Vagina (tissue), 2 donors: ENCODE measurements at regions not wholly inside any gene's neighbourhood (a gene's known extent, or its start where the extent isn't known, plus 50 kb on each side); places are given as distances from the start of the nearest gene placed in this dataset.

Experiments used
- DNase-seq, 2 donors: peaks; one replicate each; pipeline ENCODE4 v3.0.0-alpha.2; 2017; ENCODE audit errors: extremely low spot score in 2 of 2
- H3K27ac ChIP-seq: fragments of 200-600 bp; sonication (generic); one replicate; pipeline ENCODE4 v1.5.1; 2019
- H3K27me3 ChIP-seq: fragments of 200-600 bp; sonication (generic); one replicate; pipeline ENCODE4 v1.5.1; 2019
- H3K36me3 ChIP-seq, 2 donors: fragments of 200-600 bp; sonication (generic); one replicate each; pipeline ENCODE4 v1.5.1; 2017 to 2019
- H3K4me1 ChIP-seq: fragments of 200-600 bp; sonication (generic); one replicate; pipeline ENCODE4 v1.5.1; 2019
- H3K4me3 ChIP-seq, 2 donors: fragments of 200-600 bp; sonication (generic); 1 replicate in 1 of 2; 2 replicates in 1 of 2; pipeline ENCODE4 v1.5.1; 2016 to 2019
- H3K9me3 ChIP-seq: fragments of 200-600 bp; sonication (generic); one replicate; pipeline ENCODE4 v1.5.1; 2019
- CTCF ChIP-seq, 3 experiments: fragments of 450-650 bp in 2 of 3; fragments of 200-600 bp in 1 of 3; sonication (generic) in 1 of 3; IDR thresholded peaks; one replicate each; pipeline ENCODE4 v1.5.1; 2017 to 2019; ENCODE audit warnings: antibody characterized with exemption in 3 of 3, mild to moderate bottlenecking in 2 of 3, moderate library complexity in 2 of 3
- POLR2A ChIP-seq, 2 donors: fragments of 450-650 bp; IDR thresholded peaks; one replicate each; pipeline ENCODE4 v1.6.1; 2017; ENCODE audit warnings: antibody characterized with exemption in 2 of 2, mild to moderate bottlenecking in 2 of 2, moderate library complexity in 2 of 2
- POLR2AphosphoS5 ChIP-seq, 2 donors: sonication (generic); formaldehyde crosslinking; IDR thresholded peaks; one replicate each; pipeline ENCODE4 v1.9.0; 2017; ENCODE audit warnings: antibody characterized with exemption in 2 of 2, mild to moderate bottlenecking in 2 of 2, low read depth in 1 of 2; ENCODE audit not compliant: insufficient read depth in 1 of 2
- intact Hi-C: fragments of 100-400 bp; cut with DNase I; formaldehyde crosslinking; loops from one replicate; pipeline ENCODE4 v1.15.1; 2023

- Histone ChIP-seq H3K4me3 (no peak overlapping the region), H3K9me3 (no peaks in the 10 kb centered on the region), H3K4me1 (no peaks in the 10 kb centered on the region), H3K27ac (no peak overlapping the region), H3K36me3 (no peaks in the 10 kb centered on the region), H3K27me3 (no peaks in the 10 kb centered on the region)
- DNase-seq, result no peak
- intact Hi-C loops, result no loop called here
- TF ChIP-seq POLR2AphosphoS5 (IDR thresholded peaks at IDR 0.05; ENCODE audit: insufficient read depth in 1 of 2, low read depth in 1 of 2), result no peak
- no peak for TF ChIP-seq CTCF (IDR thresholded peaks at IDR 0.05)
- TF ChIP-seq POLR2A (IDR thresholded peaks at IDR 0.05), result no peak
Measured at GRCh38 chr7:115117748-115118147, 195.9 kb downstream of the MDFIC start.

DNA sequence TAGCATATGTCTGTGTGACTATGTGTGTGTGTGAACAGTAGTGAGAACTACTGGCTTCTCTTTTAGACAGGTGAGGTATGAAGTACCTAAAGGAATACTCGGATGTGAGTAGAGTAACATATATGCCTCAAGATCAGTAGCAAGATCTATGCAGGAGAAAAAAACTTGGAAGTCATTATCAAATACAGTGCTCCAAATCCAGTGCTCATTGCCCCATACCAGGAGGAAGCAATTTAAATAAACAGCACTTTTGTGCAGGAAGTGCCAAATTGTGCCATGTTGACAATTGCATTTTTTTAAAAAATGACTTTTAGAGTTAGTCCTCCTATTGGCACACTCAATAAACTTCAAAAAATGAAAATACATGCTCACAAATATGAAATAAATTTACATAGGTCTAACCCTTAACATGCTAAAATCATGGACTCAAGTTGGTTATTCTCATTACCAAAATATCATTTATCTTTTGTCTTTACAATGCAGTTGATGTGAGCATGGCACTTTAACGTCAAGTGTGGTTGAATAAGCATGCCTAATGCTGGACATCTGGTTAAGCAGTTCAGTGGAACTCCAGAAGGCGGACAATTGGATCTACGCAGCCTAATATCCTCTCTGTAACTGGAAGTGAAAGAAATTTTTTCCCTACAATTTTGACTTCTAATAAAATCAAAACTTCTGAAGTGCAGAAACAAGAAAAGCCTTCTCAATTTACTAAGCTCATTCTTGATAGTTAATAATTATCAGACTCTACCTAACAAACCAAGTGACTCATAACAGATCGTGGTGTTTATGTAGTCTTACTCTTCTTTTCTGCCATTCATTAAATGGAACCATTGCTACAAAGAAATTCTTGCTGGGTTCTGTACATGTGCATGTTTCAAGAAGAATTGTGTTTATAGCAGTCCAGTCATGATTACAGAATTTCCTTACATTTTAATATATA lies 195.2 kb downstream of the MDFIC start:
- Histone ChIP-seq H3K27ac (no peak overlapping the region), H3K27me3 (no peaks in the 10 kb centered on the region), H3K4me3 (no peak overlapping the region), H3K9me3 (no peaks in the 10 kb centered on the region), H3K4me1 (no peaks in the 10 kb centered on the region), H3K36me3 (no peaks in the 10 kb centered on the region)
- TF ChIP-seq CTCF (IDR thresholded peaks at IDR 0.05) (no peak), POLR2AphosphoS5 (IDR thresholded peaks at IDR 0.05; ENCODE audit: insufficient read depth in 1 of 2, low read depth in 1 of 2) (no peak), POLR2A (IDR thresholded peaks at IDR 0.05) (no peak)
- intact Hi-C loops, result no loop called here
- DNase-seq, result no peak

- no peaks in the 10 kb centered on the region for H3K9me3 ChIP-seq
- no peak for TF ChIP-seq POLR2AphosphoS5 (IDR thresholded peaks at IDR 0.05; ENCODE audit: insufficient read depth in 1 of 2, low read depth in 1 of 2)
- no peak for TF ChIP-seq POLR2A (IDR thresholded peaks at IDR 0.05)
- no peak for TF ChIP-seq CTCF (IDR thresholded peaks at IDR 0.05)
- intact Hi-C loops, result no loop called here
Measured at GRCh38 chr7:115113776-115114175, 191.9 kb downstream of the MDFIC start.

DNA sequence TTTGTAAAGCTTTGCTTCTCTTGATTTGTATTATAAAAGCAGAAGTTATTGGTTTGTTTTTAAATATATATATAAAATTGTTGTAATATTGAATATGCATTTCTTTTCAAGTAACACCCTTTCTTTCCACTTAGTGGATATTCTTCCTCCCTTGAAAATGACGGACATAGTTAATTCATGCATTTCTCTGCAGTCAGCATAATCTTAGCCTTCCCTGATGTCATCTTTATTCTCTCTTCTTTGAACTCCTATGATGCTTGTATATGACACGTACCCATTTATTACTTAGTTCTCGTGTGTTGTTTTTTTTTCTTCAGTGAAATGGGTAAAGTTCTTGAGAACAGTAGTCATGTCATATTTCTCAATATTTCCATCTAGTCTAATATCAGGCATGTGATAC lies 191.2 kb downstream of the MDFIC start:
- TF ChIP-seq POLR2A (IDR thresholded peaks at IDR 0.05) (no peak), CTCF (IDR thresholded peaks at IDR 0.05) (no peak), POLR2AphosphoS5 (IDR thresholded peaks at IDR 0.05; ENCODE audit: insufficient read depth in 1 of 2, low read depth in 1 of 2) (no peak)
- no peaks in the 10 kb centered on the region for H3K9me3 ChIP-seq
- no peak for DNase-seq
- no peaks in the 10 kb centered on the region for H3K4me1 ChIP-seq
- H3K27me3 ChIP-seq, result no peaks in the 10 kb centered on the region
- no peak overlapping the region for H3K4me3 ChIP-seq
- intact Hi-C loops, result no loop called here
- no peak overlapping the region for H3K27ac ChIP-seq
- H3K36me3 ChIP-seq, result no peaks in the 10 kb centered on the region

More at GRCh38 chr7:115113776-115114175, 191.9 kb downstream of the MDFIC start:
- Histone ChIP-seq H3K27me3 (no peaks in the 10 kb centered on the region), H3K36me3 (no peaks in the 10 kb centered on the region), H3K4me1 (no peaks in the 10 kb centered on the region), H3K27ac (no peak overlapping the region), H3K4me3 (no peak overlapping the region)
- DNase-seq, result no peak

DNA sequence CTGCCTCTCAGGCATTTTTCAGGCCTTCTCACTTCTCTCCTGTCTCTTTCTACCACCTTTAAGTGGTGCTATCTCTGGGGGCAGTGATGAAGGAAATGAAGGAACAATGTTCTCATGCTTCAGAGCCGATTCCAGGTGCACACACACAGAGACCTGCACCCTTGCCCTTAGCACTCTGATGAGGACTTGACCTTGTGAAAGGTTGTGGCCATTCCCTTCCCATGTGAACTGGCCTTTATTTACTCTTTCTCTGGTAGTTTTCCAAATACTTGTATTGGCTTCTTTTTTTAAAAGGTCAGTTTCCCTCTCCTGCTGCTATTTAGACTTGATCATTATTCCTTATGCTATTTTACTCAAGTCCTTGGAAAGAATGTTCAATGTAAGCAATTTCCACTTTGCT lies 188.6 kb downstream of the MDFIC start:
- TF ChIP-seq CTCF (IDR thresholded peaks at IDR 0.05) (no peak), POLR2A (IDR thresholded peaks at IDR 0.05) (no peak), POLR2AphosphoS5 (IDR thresholded peaks at IDR 0.05; ENCODE audit: insufficient read depth in 1 of 2, low read depth in 1 of 2) (no peak)
- intact Hi-C loops, result no loop called here
- Histone ChIP-seq H3K36me3 (no peaks in the 10 kb centered on the region), H3K9me3 (no peaks in the 10 kb centered on the region), H3K27ac (no peak overlapping the region), H3K4me3 (no peak overlapping the region), H3K27me3 (no peaks in the 10 kb centered on the region), H3K4me1 (no peaks in the 10 kb centered on the region)
- no peak for DNase-seq
